Activated CD8-positive, alpha-beta T cell treated with anti-CD3 and anti-CD28 coated beads, Interleukin-2, amount 10 ng/mL, durations not matched to agents 7 days and 5 days (primary cell): ENCODE measurements at regions not wholly inside any gene's neighbourhood (a gene's known extent, or its start where the extent isn't known, plus 50 kb on each side); places are given as distances from the start of the nearest gene placed in this dataset.

Experiments
- ATAC-seq: fragments of 150-1000 bp; cut with Tn5 transposase; one replicate; pipeline ENCODE4 v1.10.0; 2021; ENCODE audit warnings: moderate library complexity
- CTCF ChIA-PET: fragments of 350-600 bp; sonication (Branson Sonifier 250); formaldehyde crosslinking; loops from one replicate; lab custom pipeline; 2021; ENCODE audit warnings: antibody characterized with exemption; lab: Charles Lee
- POLR2A ChIA-PET: fragments of 350-600 bp; sonication (Branson Sonifier 250); formaldehyde crosslinking; loops from one replicate; lab custom pipeline; 2021; ENCODE audit warnings: antibody characterized with exemption; lab: Charles Lee
- DNase-seq: peaks from one replicate; pipeline ENCODE4 v3.0.0-alpha.2; 2020
- H3K27ac Mint-ChIP-seq: one replicate; pipeline ENCODE4 v1.8.0; 2021; ENCODE audit warnings: mild to moderate bottlenecking, mixed read lengths
- H3K27me3 Mint-ChIP-seq: one replicate; pipeline ENCODE4 v1.8.0; 2021; ENCODE audit warnings: low read depth, mixed read lengths
- H3K36me3 Mint-ChIP-seq: one replicate; pipeline ENCODE4 v1.8.0; 2021; ENCODE audit warnings: low read depth, mixed read lengths
- H3K4me1 Mint-ChIP-seq: one replicate; pipeline ENCODE4 v1.8.0; 2021; ENCODE audit warnings: low read depth, mixed read lengths
- H3K4me3 Mint-ChIP-seq: one replicate; pipeline ENCODE4 v1.8.0; 2021; ENCODE audit warnings: mild to moderate bottlenecking, mixed read lengths
- H3K9me3 Mint-ChIP-seq: one replicate; pipeline ENCODE4 v1.8.0; 2022; ENCODE audit warnings: mixed read lengths; ENCODE audit not compliant: insufficient read depth

- Mint-ChIP-seq H3K4me3 (no peak overlapping the region), H3K36me3 (no peaks in the 10 kb centered on the region), H3K27ac (no peak overlapping the region), H3K27me3 (no peaks in the 10 kb centered on the region), H3K9me3 (no peaks in the 10 kb centered on the region), H3K4me1 (no peaks in the 10 kb centered on the region)
- ChIA-PET CTCF (interaction anchor here (1.1 kb wide), 1 partner anchor 9 kb away, joined by 4 read pairs; no protein-coding TSS in a partner anchor), POLR2A (no interaction called here)
- no peak for ATAC-seq
- no peak for DNase-seq
Observed at GRCh38 chr21:28439251-28439650, 553.4 kb downstream of the LTN1 start.

GRCh38 chr21:28437061-28437460 lies 555.6 kb downstream of the LTN1 start:
- no peak for ATAC-seq
- Mint-ChIP-seq H3K27ac (no peak overlapping the region), H3K4me1 (no peaks in the 10 kb centered on the region)

GRCh38 chr21:28436286-28436932 lies 556.3 kb downstream of the LTN1 start:
- H3K27me3 Mint-ChIP-seq: no peaks in the 10 kb centered on the region
- no peaks in the 10 kb centered on the region for H3K9me3 Mint-ChIP-seq
- no peak for ATAC-seq
- POLR2A ChIA-PET: no interaction called here
- H3K4me1 Mint-ChIP-seq: no peaks in the 10 kb centered on the region
- no peak overlapping the region for H3K4me3 Mint-ChIP-seq
- no peak for DNase-seq
- CTCF ChIA-PET: no interaction called here
- H3K36me3 Mint-ChIP-seq: no peaks in the 10 kb centered on the region
- H3K27ac Mint-ChIP-seq: no peak overlapping the region

More at GRCh38 chr21:28437061-28437460, 555.6 kb downstream of the LTN1 start:
- no peak for DNase-seq
- no peak overlapping the region for H3K4me3 Mint-ChIP-seq
- H3K9me3 Mint-ChIP-seq: no peaks in the 10 kb centered on the region
- POLR2A ChIA-PET: no interaction called here
- no peaks in the 10 kb centered on the region for H3K36me3 Mint-ChIP-seq
- H3K27me3 Mint-ChIP-seq: no peaks in the 10 kb centered on the region
- CTCF ChIA-PET: no interaction called here

- DNase-seq: no peak
- H3K36me3 Mint-ChIP-seq: no peaks in the 10 kb centered on the region
- H3K27me3 Mint-ChIP-seq: no peaks in the 10 kb centered on the region
- H3K4me3 Mint-ChIP-seq: no peak overlapping the region
- H3K4me1 Mint-ChIP-seq: no peaks in the 10 kb centered on the region
- H3K9me3 Mint-ChIP-seq: no peaks in the 10 kb centered on the region
- CTCF ChIA-PET: no interaction called here
- ATAC-seq: no peak
- POLR2A ChIA-PET: no interaction called here
- no peak overlapping the region for H3K27ac Mint-ChIP-seq
Observed at GRCh38 chr21:28431527-28432200, 561.0 kb downstream of the LTN1 start.

- ChIA-PET POLR2A (no interaction called here), CTCF (no interaction called here)
- DNase-seq (no peak), ATAC-seq (no peak)
- no peak overlapping the region for H3K4me3 Mint-ChIP-seq
- H3K9me3 Mint-ChIP-seq: no peaks in the 10 kb centered on the region
- no peak overlapping the region for H3K27ac Mint-ChIP-seq
- H3K27me3 Mint-ChIP-seq: no peaks in the 10 kb centered on the region
- no peaks in the 10 kb centered on the region for H3K36me3 Mint-ChIP-seq
- no peaks in the 10 kb centered on the region for H3K4me1 Mint-ChIP-seq
Observed at GRCh38 chr21:28431022-28431421, 561.7 kb downstream of the LTN1 start.

GRCh38 chr21:28429161-28429560 lies 563.5 kb downstream of the LTN1 start:
- ATAC-seq: no peak
- Mint-ChIP-seq H3K9me3 (no peaks in the 10 kb centered on the region), H3K27me3 (no peaks in the 10 kb centered on the region), H3K36me3 (no peaks in the 10 kb centered on the region), H3K4me1 (no peaks in the 10 kb centered on the region), H3K27ac (no peak overlapping the region), H3K4me3 (no peak overlapping the region)
- ChIA-PET CTCF (interaction anchor here (1.5 kb wide), 1 partner anchor 316 kb away, joined by 3 read pairs; no protein-coding TSS in a partner anchor), POLR2A (no interaction called here)
- DNase-seq: no peak

- H3K4me1 Mint-ChIP-seq: no peaks in the 10 kb centered on the region
- POLR2A ChIA-PET: no interaction called here
- H3K27me3 Mint-ChIP-seq: no peaks in the 10 kb centered on the region
- no peak overlapping the region for H3K27ac Mint-ChIP-seq
- no peaks in the 10 kb centered on the region for H3K9me3 Mint-ChIP-seq
- ATAC-seq (no peak), DNase-seq (no peak)
- no peak overlapping the region for H3K4me3 Mint-ChIP-seq
- CTCF ChIA-PET: no interaction called here
- H3K36me3 Mint-ChIP-seq: no peaks in the 10 kb centered on the region
Observed at GRCh38 chr21:28427394-28428022, 565.2 kb downstream of the LTN1 start.

GRCh38 chr21:28426545-28426944 lies 566.1 kb downstream of the LTN1 start:
- Mint-ChIP-seq H3K4me3 (no peak overlapping the region), H3K27ac (no peak overlapping the region), H3K27me3 (no peaks in the 10 kb centered on the region), H3K4me1 (no peaks in the 10 kb centered on the region), H3K9me3 (no peaks in the 10 kb centered on the region), H3K36me3 (no peaks in the 10 kb centered on the region)
- DNase-seq (no peak), ATAC-seq (no peak)
- ChIA-PET CTCF (no interaction called here), POLR2A (no interaction called here)

GRCh38 chr21:28423521-28424190 lies 569.0 kb downstream of the LTN1 start:
- Mint-ChIP-seq H3K9me3 (no peaks in the 10 kb centered on the region), H3K27me3 (no peaks in the 10 kb centered on the region), H3K4me1 (no peaks in the 10 kb centered on the region), H3K27ac (no peak overlapping the region), H3K4me3 (no peak overlapping the region), H3K36me3 (no peaks in the 10 kb centered on the region)
- ATAC-seq: no peak
- ChIA-PET CTCF (interaction anchor here (0.6 kb wide), 1 partner anchor 22 kb away, joined by 3 read pairs; no protein-coding TSS in a partner anchor), POLR2A (no interaction called here)
- no peak for DNase-seq

- H3K9me3 Mint-ChIP-seq: no peaks in the 10 kb centered on the region
- H3K36me3 Mint-ChIP-seq: no peaks in the 10 kb centered on the region
- ChIA-PET POLR2A (no interaction called here), CTCF (no interaction called here)
- no peak for ATAC-seq
- H3K27ac Mint-ChIP-seq: no peak overlapping the region
- no peaks in the 10 kb centered on the region for H3K4me1 Mint-ChIP-seq
- no peaks in the 10 kb centered on the region for H3K27me3 Mint-ChIP-seq
- DNase-seq: no peak
- no peak overlapping the region for H3K4me3 Mint-ChIP-seq
Observed at GRCh38 chr21:28421716-28422524, 570.8 kb downstream of the LTN1 start.

- CTCF ChIA-PET: no interaction called here
- no peaks in the 10 kb centered on the region for H3K4me1 Mint-ChIP-seq
- DNase-seq (no peak), ATAC-seq (no peak)
- no peak overlapping the region for H3K27ac Mint-ChIP-seq
- H3K4me3 Mint-ChIP-seq: no peak overlapping the region
- no peaks in the 10 kb centered on the region for H3K36me3 Mint-ChIP-seq
- POLR2A ChIA-PET: no interaction called here
- no peaks in the 10 kb centered on the region for H3K27me3 Mint-ChIP-seq
- no peaks in the 10 kb centered on the region for H3K9me3 Mint-ChIP-seq
Observed at GRCh38 chr21:28419811-28420210, 572.9 kb downstream of the LTN1 start.
